SK-N-SH (cell line): ENCODE measurements at regions not wholly inside any gene's neighbourhood (a gene's known extent, or its start where the extent isn't known, plus 50 kb on each side); places are given as distances from the start of the nearest gene placed in this dataset.
"Not testable (repeated sequence)": the region's sequence is repeated elsewhere in the genome, so short reads cannot be mapped to it uniquely, and the experiment has no call there.

ENCODE experiments used
- CTCF ChIA-PET: fragments of 300-600, 350-600 bp; formaldehyde crosslinking; extraction: SDS; loops from one replicate; lab custom pipeline; 2021; lab: Yijun Ruan, JAX
- POLR2A ChIA-PET: fragments of 350-600 bp; sonication (Branson Sonifier 250); formaldehyde crosslinking; extraction: SDS; loops from one replicate; lab custom pipeline; 2020; ENCODE audit warnings: antibody characterized with exemption, inconsistent platforms; lab: Yijun Ruan, JAX
- DNase-seq: peaks from one replicate; pipeline ENCODE4 v3.0.0; 2012
- H2AFZ ChIP-seq: fragments of 200-600 bp; sonication (generic); 2 replicates; pipeline ENCODE4 v1.8.1; 2016; ENCODE audit warnings: antibody characterized with exemption, mild to moderate bottlenecking, low read depth
- H3F3A ChIP-seq: fragments of 200-600 bp; sonication (generic); replicated peaks from 2 replicates; pipeline ENCODE3; 2016; ENCODE audit warnings: antibody characterized with exemption, mild to moderate bottlenecking; ENCODE audit not compliant: insufficient read depth
- H3K27ac ChIP-seq, 2 experiments: fragments of 200-500 bp in 1 of 2; fragments of 200-600 bp in 1 of 2; sonication (Bioruptor generic) in 1 of 2; sonication (generic), shearing (Covaris generic) in 1 of 2; 2 replicates each; pipeline versions ENCODE4 v1.5.1 to v1.6.1; 2014 to 2016; ENCODE audit warnings: low read depth in 2 of 2, inconsistent platforms in 1 of 2, low read length in 1 of 2, mild to moderate bottlenecking in 1 of 2, mixed read lengths in 1 of 2
- H3K27me3 ChIP-seq: fragments of 200-600 bp; sonication (generic), shearing (Covaris generic); 2 replicates; pipeline ENCODE4 v1.6.1; 2016; ENCODE audit warnings: mixed run types; ENCODE audit not compliant: insufficient read depth
- H3K36me3 ChIP-seq, 2 experiments: fragments of 200-500 bp in 1 of 2; fragments of 200-600 bp in 1 of 2; sonication (Bioruptor generic) in 1 of 2; sonication (generic) in 1 of 2; replicated peaks in 1 of 2; 2 replicates each; pipeline versions ENCODE3 to v1.5.1; 2014 to 2016; ENCODE audit warnings: low read length in 1 of 2, mild to moderate bottlenecking in 1 of 2; ENCODE audit not compliant: insufficient read depth in 2 of 2, control insufficient read depth in 1 of 2
- H3K4me1 ChIP-seq, 2 experiments: fragments of 200-500 bp in 1 of 2; fragments of 200-600 bp in 1 of 2; sonication (Bioruptor generic) in 1 of 2; sonication (generic), shearing (Covaris generic) in 1 of 2; 2 replicates each; pipeline versions ENCODE4 v1.5.1 to v1.6.1; 2014 to 2016; ENCODE audit warnings: low read depth in 1 of 2, low read length in 1 of 2, mixed run types in 1 of 2; ENCODE audit not compliant: insufficient read depth in 2 of 2, control insufficient read depth in 1 of 2
- H3K4me2 ChIP-seq: fragments of 200-600 bp; sonication (generic), shearing (Covaris generic); 2 replicates; pipeline ENCODE4 v1.6.1; 2017; ENCODE audit warnings: mixed run types
- H3K4me3 ChIP-seq, 2 experiments: fragments of 200-500 bp in 1 of 2; fragments of 200-600 bp in 1 of 2; sonication (Bioruptor generic) in 1 of 2; sonication (generic), shearing (Covaris generic) in 1 of 2; 2 replicates each; pipeline versions ENCODE4 v1.5.1 to v1.8.1; 2014 to 2016; ENCODE audit warnings: low read depth in 2 of 2, inconsistent platforms in 1 of 2, low read length in 1 of 2, mild to moderate bottlenecking in 1 of 2, mixed read lengths in 1 of 2, moderate library complexity in 1 of 2
- H3K79me2 ChIP-seq: fragments of 200-600 bp; sonication (generic); 2 replicates; pipeline ENCODE4 v1.8.1; 2017; ENCODE audit warnings: mild to moderate bottlenecking; ENCODE audit not compliant: insufficient read depth
- H3K9ac ChIP-seq: fragments of 200-600 bp; sonication (generic); 2 replicates; pipeline ENCODE4 v1.6.1; 2017; ENCODE audit warnings: mixed run types
- H3K9me2 ChIP-seq: fragments of 200-600 bp; sonication (generic); 2 replicates; pipeline ENCODE4 v1.6.1; 2017; ENCODE audit warnings: mixed run types
- H3K9me3 ChIP-seq: fragments of 200-600 bp; sonication (generic); 2 replicates; pipeline ENCODE4 v1.6.1; 2017; ENCODE audit warnings: mixed run types, mild to moderate bottlenecking, moderate library complexity
- H4K20me1 ChIP-seq: fragments of 200-600 bp; sonication (generic); 2 replicates; pipeline ENCODE4 v1.6.1; 2017; ENCODE audit warnings: mild to moderate bottlenecking, mixed run types; ENCODE audit not compliant: insufficient read depth
- ELF1 ChIP-seq: IDR thresholded peaks from 2 replicates; pipeline ENCODE4 v1.4.0; 2012
- EP300 ChIP-seq, 2 experiments: IDR thresholded peaks; 2 replicates each; pipeline versions ENCODE4 v1.4.0 to v1.6.1; 2012; ENCODE audit warnings: borderline replicate concordance in 1 of 2, low read depth in 1 of 2, low read length in 1 of 2
- FOSL2 ChIP-seq: IDR thresholded peaks from 2 replicates; pipeline ENCODE4 v1.4.0; 2012; ENCODE audit warnings: low read depth, mild to moderate bottlenecking, moderate library complexity, borderline replicate concordance
- FOXJ3 ChIP-seq: sonication (generic); formaldehyde crosslinking; IDR thresholded peaks from 2 replicates; pipeline ENCODE4 v1.5.1; 2020; ENCODE audit warnings: mild to moderate bottlenecking, missing genetic modification reagents
- GATA2 ChIP-seq: sonication (generic); formaldehyde crosslinking; IDR thresholded peaks from 2 replicates; pipeline ENCODE4 v1.5.0; 2020; ENCODE audit warnings: mild to moderate bottlenecking, missing genetic modification reagents
- JUND ChIP-seq: IDR thresholded peaks from 2 replicates; pipeline ENCODE4 v1.4.0; 2012
- MEF2A ChIP-seq: IDR thresholded peaks from 2 replicates; pipeline ENCODE4 v1.4.0; 2012; ENCODE audit warnings: low read depth, borderline replicate concordance
- NFIC ChIP-seq: IDR thresholded peaks from 2 replicates; pipeline ENCODE4 v1.4.0; 2012; ENCODE audit warnings: borderline replicate concordance
- POLR2AphosphoS5 ChIP-seq: IDR thresholded peaks from 2 replicates; pipeline ENCODE4 v1.6.1; 2012; ENCODE audit warnings: low read depth, low read length
- RAD21 ChIP-seq: IDR thresholded peaks from 2 replicates; pipeline ENCODE4 v1.6.1; 2012; ENCODE audit warnings: mild to moderate bottlenecking, low read length
- RCOR1 ChIP-seq: fragments of 150-350 bp; IDR thresholded peaks from 2 replicates; pipeline ENCODE4 v1.6.1; 2017; ENCODE audit warnings: antibody characterized with exemption, low read length
- REST ChIP-seq: IDR thresholded peaks from 2 replicates; pipeline ENCODE4 v1.6.1; 2012; ENCODE audit warnings: mild to moderate bottlenecking, low read depth, low read length, moderate library complexity
- RFX5 ChIP-seq: IDR thresholded peaks from 2 replicates; pipeline ENCODE4 v1.6.1; 2012; ENCODE audit warnings: mild to moderate bottlenecking, improper control_type of control experiment, low read length
- SMC3 ChIP-seq: IDR thresholded peaks from 2 replicates; pipeline ENCODE4 v1.6.1; 2012; ENCODE audit warnings: low read depth, low read length, improper control_type of control experiment
- TAF1 ChIP-seq: IDR thresholded peaks from 2 replicates; pipeline ENCODE4 v1.6.1; 2012; ENCODE audit warnings: low read depth, mild to moderate bottlenecking, low read length, moderate library complexity, borderline replicate concordance
- TEAD4 ChIP-seq: IDR thresholded peaks from 2 replicates; pipeline ENCODE4 v1.4.0; 2012; ENCODE audit warnings: mild to moderate bottlenecking, borderline replicate concordance; ENCODE audit not compliant: insufficient read depth
- USF1 ChIP-seq: IDR thresholded peaks from 2 replicates; pipeline ENCODE4 v1.4.0; 2012; ENCODE audit warnings: low read depth, borderline replicate concordance
- WGBS: methylation state at CpG from one replicate; pipeline ENCODE4 v1.1.6; 2017; ENCODE audit warnings: low lambda C conversion rate; 5-methylcytosine and 5-hydroxymethylcytosine counted together

DNA sequence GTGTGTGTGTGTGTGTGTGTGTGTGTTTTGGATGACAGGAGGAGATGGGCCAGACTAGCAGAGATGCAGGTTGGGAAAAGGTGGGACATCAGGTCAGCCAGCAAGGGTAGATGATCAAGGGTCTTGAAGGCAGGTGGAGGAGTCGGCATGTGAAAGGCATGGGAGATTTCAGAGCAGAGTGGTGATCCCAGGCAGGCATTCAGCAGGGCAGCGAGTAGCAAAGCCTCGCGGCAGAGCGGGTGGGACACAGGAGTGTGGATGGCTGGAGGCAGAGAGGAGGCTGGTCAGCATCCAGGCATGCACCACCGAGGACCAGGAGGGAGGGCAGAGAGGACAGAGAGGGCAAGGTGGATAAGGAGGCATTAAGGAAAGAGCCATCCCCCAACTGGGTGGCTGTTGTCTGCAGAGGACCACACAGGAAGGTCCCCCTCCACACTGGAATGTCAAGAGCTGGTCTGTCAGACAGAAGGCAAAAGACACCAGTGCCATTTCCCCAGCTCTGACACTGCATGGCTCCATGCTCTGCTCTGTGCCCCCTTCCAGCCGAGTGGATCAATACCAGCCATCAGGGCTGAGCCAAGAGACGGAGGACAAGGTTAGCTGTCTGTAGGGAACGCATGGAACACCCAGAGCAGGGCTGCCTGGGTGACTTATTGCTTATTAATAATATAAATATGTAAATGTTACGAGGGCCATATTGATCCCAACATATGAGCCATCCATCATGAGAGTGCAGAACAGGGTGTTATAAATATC, 74.8 kb upstream of the RPL38 start:
- Histone ChIP-seq H3K4me3 (no peak overlapping the region), H2AFZ (no peak overlapping the region), H3K9me2 (no peaks in the 10 kb centered on the region), H4K20me1 (no peaks in the 10 kb centered on the region), H3K4me1 (peaks cover 0 to 8% of the 10 kb centered on the region in 2 experiments; a peak in 1 of 4 replicates), H3K79me2 (no peaks in the 10 kb centered on the region), H3K4me2 (no peak overlapping the region), H3K27me3 (no peaks in the 10 kb centered on the region), H3K9me3 (no peaks in the 10 kb centered on the region; the same call in 1 of the 2 replicates), H3F3A (no peaks in the 10 kb centered on the region), H3K36me3 (no peaks in the 10 kb centered on the region), H3K27ac (no peak overlapping the region), H3K9ac (no peak overlapping the region)
- POLR2A ChIA-PET = no interaction called here
- TF ChIP-seq TEAD4 (no peak), USF1 (no peak), JUND (no peak), TAF1 (no peak), GATA2 (CRISPR knock-in tag) (no peak), MEF2A (no peak), EP300 (IDR thresholded peaks at IDR 0.05; ENCODE audit: borderline replicate concordance in 1 of 2, low read depth in 1 of 2, low read length in 1 of 2) (no peak), RAD21 (no peak), RFX5 (no peak)
- DNase-seq = no peak
- 48% methylated on average over 10 of the region's 10 CpGs for WGBS
- CTCF ChIA-PET = no interaction called here

DNA sequence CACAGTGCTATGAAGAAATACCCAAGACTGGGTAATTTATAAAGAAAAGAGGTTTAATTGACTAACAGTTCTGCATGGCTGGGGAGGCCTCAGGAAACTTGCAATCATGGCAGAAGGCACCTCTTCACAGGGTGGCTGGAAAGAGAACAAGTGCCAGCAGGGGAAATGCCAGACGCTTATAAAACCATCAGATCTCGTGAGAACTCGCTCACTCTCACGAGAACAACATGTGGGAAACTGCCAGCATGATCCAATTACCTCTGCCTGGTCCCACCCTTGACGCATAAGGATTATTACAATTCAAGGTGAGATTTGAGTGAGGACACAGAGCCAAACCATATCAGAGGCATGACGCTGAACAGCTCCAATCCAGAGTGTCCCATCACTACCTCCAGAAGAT, 73.7 kb upstream of the RPL38 start:
- H3K9ac ChIP-seq, H3K27ac ChIP-seq, POLR2A ChIA-PET, H2AFZ ChIP-seq, H3K27me3 ChIP-seq, H3K9me2 ChIP-seq, H3K36me3 ChIP-seq, H3K79me2 ChIP-seq, DNase-seq, H3K4me2 ChIP-seq, H3K9me3 ChIP-seq, H4K20me1 ChIP-seq, H3K4me3 ChIP-seq, H3K4me1 ChIP-seq, H3F3A ChIP-seq: not testable (repeated sequence)
- 28% methylated on average over 6 of the region's 6 CpGs for WGBS
- CTCF ChIA-PET = interaction anchor here (1.2 to 1.4 kb wide), 2 partner anchors 10 to 17 kb away, joined by 3 to 4 read pairs; no protein-coding TSS in a partner anchor

GRCh38 chr17:74130276-74130675, 73.2 kb upstream of the RPL38 start:
- Histone ChIP-seq H3K4me1 (peaks cover 0 to 5% of the 10 kb centered on the region in 2 experiments; a peak in 1 of 4 replicates), H2AFZ (no peak overlapping the region), H3F3A (no peaks in the 10 kb centered on the region), H3K27me3 (no peaks in the 10 kb centered on the region), H3K9me2 (no peaks in the 10 kb centered on the region), H3K4me2 (no peak overlapping the region), H3K79me2 (no peaks in the 10 kb centered on the region), H4K20me1 (no peaks in the 10 kb centered on the region), H3K4me3 (no peak overlapping the region), H3K36me3 (no peaks in the 10 kb centered on the region), H3K9me3 (no peaks in the 10 kb centered on the region; the same call in 1 of the 2 replicates), H3K27ac (no peak overlapping the region), H3K9ac (no peak overlapping the region)
- peak; percentile 3 for DNase-seq
- WGBS = 41% methylated on average over 14 of the region's 14 CpGs
- POLR2A ChIA-PET = no interaction called here
- CTCF ChIA-PET = interaction anchor here (0.6 to 1.4 kb wide), 6 partner anchors 9 to 35 kb away, joined by 3 to 5 read pairs (median 4); no protein-coding TSS in a partner anchor
- TF ChIP-seq USF1 = no peak
- TF ChIP-seq FOSL2 = no peak
- no peak for TF ChIP-seq RCOR1
- no peak for TF ChIP-seq TEAD4
- TF ChIP-seq ELF1 = no peak
- no peak for TF ChIP-seq POLR2AphosphoS5
- TF ChIP-seq GATA2 (CRISPR knock-in tag) = no peak
- no peak for TF ChIP-seq REST
- no peak for TF ChIP-seq SMC3
- no peak for TF ChIP-seq FOXJ3
- no peak for TF ChIP-seq EP300 (IDR thresholded peaks at IDR 0.05; ENCODE audit: borderline replicate concordance in 1 of 2, low read depth in 1 of 2, low read length in 1 of 2)
- TF ChIP-seq NFIC = no peak
